ENCODE measurements at regions not wholly inside any gene's neighbourhood (a gene's known extent, or its start where the extent isn't known, plus 50 kb on each side); places are given as distances from the start of the nearest gene placed in this dataset.
A peak's percentile ranks its signal among the peaks of the same experiment; 100 is the strongest.
"Not testable (repeated sequence)": the region's sequence is repeated elsewhere in the genome, so short reads cannot be mapped to it uniquely, and the experiment has no call there.

DNA sequence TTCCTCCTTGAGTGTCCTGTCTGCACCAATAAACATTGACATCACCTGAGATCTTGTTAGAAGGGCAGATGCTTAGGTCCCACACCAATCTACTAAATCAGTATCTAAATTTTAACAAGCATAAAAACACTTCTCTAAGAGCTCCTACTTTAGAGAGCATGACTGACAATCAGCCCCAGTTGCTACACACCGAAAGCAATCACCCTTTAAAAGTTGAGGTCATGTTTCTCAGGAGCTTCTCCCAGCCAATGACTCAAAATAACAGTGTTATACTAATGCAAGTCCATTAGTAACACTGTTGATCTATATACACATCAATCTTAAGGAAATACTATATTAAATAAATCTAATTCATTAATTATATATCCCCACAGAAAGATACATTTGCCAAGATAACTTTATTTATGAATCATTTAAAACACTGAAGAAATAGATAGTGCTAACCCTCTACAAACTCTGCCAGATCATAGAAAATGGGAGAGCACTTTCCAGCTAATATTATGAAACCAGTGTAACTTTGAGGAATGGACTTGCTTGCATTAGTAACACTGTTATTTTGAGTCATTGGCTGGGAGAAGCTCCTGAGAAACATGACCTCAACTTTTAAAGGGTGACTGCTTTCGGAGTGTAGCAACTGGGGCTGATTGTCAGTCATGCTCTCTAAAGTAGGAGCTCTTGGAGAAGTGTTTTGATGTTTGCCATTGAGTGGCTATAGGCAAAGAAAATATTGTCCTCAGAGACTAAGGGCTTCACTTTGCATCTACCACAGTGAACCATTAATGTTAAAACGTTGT lies 109.8 kb upstream of the HDX start:
- no peak for DNase-seq (ENCODE audit: low read depth in 2 of 2)

DNA sequence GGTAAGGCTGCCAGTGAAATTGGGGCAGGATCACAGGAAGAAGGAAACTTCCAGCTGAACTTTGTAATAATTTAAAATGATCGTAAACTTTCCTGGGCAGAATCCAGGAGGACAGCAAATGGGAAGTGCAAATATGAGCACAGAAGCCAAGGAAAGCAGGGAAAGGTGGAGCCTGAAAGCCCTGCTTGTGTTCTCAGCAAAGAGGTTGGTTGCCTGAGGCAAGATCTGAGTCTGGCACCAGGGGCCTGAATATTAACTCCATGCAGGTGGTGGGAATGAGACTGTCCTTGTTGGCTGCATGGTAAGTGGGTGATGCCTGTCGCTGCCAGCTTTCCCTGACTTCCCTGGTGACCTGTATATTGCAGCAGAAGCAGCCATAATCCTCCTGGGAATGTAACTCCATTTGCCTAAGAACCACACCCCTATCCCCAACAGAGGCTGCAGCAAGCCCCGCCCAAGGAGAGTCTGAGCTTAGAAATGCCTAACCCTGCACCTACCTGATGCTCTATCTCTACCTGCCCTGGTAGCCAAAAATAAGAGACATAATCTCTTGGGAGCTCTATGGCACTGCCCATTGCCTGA lies 132.0 kb upstream of the HDX start:
- no peak for DNase-seq (ENCODE audit: low read depth in 2 of 2)

GRCh38 chrX:84666086-84666485 lies 163.8 kb upstream of the HDX start:
- DNase-seq (ENCODE audit: low read depth in 2 of 2) = no peak

DNA sequence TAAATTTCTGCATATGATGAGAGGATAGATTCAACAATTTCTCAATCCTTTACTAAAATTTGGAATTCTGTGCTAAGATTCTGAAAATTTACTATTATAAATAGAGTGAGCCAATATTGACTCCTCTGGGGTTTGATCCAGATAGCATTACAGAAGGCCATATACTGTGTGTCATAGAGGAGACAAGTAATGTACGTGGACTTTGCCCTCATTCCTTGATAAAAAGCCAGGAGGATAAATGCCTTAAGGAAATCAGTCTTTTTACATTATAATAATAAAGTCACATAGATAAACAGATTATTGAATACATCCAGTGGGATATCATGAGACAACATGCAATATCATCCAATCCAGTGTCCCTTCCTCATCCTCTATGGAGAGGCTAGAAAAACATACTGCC lies 188.0 kb upstream of the HDX start:
- DNase-seq (ENCODE audit: low read depth in 2 of 2) = no peak

- DNase-seq (ENCODE audit: low read depth in 2 of 2) = no peak
Observed at GRCh38 chrX:84709987-84710386, 207.7 kb upstream of the HDX start.

DNA sequence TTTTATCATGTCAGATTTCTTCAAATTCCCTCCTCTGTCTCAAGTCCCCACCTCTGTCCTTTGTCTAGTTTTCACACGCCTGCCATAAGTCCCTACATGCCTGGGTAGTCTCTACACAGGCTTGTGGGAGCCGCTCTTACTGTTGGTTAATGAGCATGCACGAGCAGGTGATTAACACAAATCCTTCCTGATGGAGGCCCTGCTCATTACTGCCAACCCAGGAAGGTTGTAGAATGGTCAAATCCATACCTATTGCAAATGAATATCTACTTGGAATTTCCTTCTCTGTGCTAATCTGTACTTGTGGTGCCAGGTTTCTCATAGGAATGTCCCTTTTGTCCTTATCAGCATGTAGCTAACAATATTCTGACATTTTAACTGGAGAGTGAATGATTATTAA lies 208.4 kb upstream of the HDX start:
- no peak for DNase-seq (ENCODE audit: low read depth in 2 of 2)

DNA sequence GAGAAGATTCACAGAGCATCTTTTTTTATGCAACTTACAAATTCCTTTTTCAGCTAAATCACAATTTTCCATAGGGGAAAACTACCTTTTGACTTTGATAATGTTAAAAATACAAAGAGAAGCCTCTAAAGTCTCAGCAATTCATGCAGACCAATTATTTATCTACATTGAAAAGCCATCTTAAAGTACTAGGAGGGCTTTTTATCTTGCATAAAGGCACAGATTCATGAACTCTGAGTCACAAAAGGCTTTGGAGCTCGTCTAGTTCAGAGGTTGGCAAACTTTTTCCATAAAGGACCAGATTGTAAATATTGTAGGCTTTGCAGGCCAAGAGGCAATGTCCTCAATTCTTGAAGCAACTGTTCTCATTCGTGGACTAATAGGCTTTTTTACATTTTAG lies 210.4 kb upstream of the HDX start:
- no peak for DNase-seq (ENCODE audit: low read depth in 2 of 2)

DNA sequence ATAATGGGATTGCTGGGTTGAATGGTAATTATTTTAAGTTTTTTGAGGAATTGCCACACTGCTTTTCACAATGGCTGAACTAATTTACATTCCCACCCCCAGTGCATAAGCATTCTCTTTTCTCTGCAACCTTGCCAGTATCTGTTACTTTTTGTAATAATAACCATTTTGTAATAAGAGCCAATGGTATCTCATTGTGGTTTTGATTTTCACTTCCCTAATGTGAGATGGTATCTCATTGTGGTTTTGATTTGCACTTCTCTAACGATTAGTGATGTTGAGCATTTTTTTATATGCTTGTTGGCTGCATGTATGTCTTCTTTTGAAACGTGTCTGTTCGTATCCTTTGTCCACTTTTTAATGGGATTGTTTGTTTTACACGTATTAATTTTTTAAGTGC lies 213.1 kb upstream of the HDX start:
- DNase-seq (ENCODE audit: low read depth in 2 of 2) = no peak

- DNase-seq (ENCODE audit: low read depth in 2 of 2) = no peak
Observed at GRCh38 chrX:84717343-84717742, 215.1 kb upstream of the HDX start.

- no peak for DNase-seq (ENCODE audit: low read depth in 2 of 2)
Observed at GRCh38 chrX:84721416-84721815, 219.2 kb upstream of the HDX start.

- DNase-seq (ENCODE audit: low read depth in 2 of 2) = no peak
Observed at GRCh38 chrX:84724576-84724975, 222.3 kb upstream of the HDX start.

GRCh38 chrX:84729408-84729807 lies 227.2 kb upstream of the HDX start:
- no peak for DNase-seq (ENCODE audit: low read depth in 2 of 2)

DNA sequence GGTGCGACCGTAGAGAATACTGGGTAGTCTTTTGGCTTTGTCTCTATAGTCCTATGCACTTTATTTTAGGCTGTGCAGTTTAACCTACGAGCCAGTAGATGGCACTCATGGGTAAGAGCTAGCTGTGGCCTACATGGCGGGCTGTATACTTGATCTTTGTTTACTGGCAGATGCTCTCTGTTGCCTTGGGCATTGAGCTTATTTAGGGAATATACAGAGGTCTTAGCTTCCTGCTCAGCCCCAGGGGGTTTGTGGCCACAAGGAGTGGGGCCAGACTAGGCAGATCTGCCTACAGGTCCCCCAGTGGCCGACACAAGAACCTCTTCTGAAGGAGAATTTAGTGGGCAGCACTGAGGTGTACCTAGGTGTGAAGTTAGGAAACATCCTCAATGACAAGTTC lies 227.6 kb upstream of the HDX start:
- peak; percentile 29 to 51 for DNase-seq (ENCODE audit: low read depth in 2 of 2)

GRCh38 chrX:84735025-84735424 lies 232.8 kb upstream of the HDX start:
- no peak for DNase-seq (ENCODE audit: low read depth in 2 of 2)

- no peak for DNase-seq (ENCODE audit: low read depth in 2 of 2)
Observed at GRCh38 chrX:84737471-84737871, 235.2 kb upstream of the HDX start.

DNA sequence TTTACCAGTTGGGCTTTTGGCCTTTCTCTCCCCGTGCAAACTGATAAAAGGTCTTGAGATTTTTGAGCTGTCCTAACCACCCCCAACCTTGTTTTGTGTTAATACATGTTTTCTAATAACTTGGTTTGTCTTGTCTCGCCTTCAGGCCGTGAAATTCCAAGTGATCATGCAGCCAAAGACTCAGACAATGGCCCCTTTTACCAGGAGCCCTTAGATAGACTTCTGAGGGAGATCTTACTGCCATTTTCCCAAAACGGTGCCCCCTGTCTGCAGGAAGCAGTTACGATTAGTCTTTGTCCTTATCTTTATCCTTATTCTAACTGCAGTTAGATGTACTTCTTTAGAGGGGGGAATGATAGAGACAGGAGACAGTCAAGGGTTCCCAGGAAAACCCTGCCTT lies 245.3 kb upstream of the HDX start:
- no peak for DNase-seq (ENCODE audit: low read depth in 2 of 2)

- no peak for DNase-seq (ENCODE audit: low read depth in 2 of 2)
Observed at GRCh38 chrX:84748965-84749656, 246.9 kb upstream of the HDX start.

- peak in 1 of 2 donors; percentile 1 for DNase-seq (ENCODE audit: low read depth in 2 of 2)
Observed at GRCh38 chrX:84760560-84760959, 243.1 kb upstream of the APOOL start.

GRCh38 chrX:84796321-84796720 lies 207.4 kb upstream of the APOOL start:
- DNase-seq (ENCODE audit: low read depth in 2 of 2) = no peak

- DNase-seq (ENCODE audit: low read depth in 2 of 2) = no peak
Observed at GRCh38 chrX:84830836-84831235, 172.8 kb upstream of the APOOL start.

GRCh38 chrX:84846541-84846940 lies 157.1 kb upstream of the APOOL start:
- DNase-seq (ENCODE audit: low read depth in 2 of 2) = not testable (repeated sequence)

- not testable (repeated sequence) for DNase-seq (ENCODE audit: low read depth in 2 of 2)
Observed at GRCh38 chrX:84851183-84851582, 152.5 kb upstream of the APOOL start.

GRCh38 chrX:84856791-84857190 lies 146.9 kb upstream of the APOOL start:
- not testable (repeated sequence) for DNase-seq (ENCODE audit: low read depth in 2 of 2)

All from lung microvascular endothelial cell (primary cell).